Cerebellar cortex (tissue), 1 donor: ENCODE measurements at regions not wholly inside any gene's neighbourhood (a gene's known extent, or its start where the extent isn't known, plus 50 kb on each side); places are given as distances from the start of the nearest gene placed in this dataset.

ENCODE experiments used
- DNase-seq: peaks from one replicate; pipeline ENCODE4 v3.0.0-alpha.2; 2015; ENCODE audit warnings: low spot score

DNA sequence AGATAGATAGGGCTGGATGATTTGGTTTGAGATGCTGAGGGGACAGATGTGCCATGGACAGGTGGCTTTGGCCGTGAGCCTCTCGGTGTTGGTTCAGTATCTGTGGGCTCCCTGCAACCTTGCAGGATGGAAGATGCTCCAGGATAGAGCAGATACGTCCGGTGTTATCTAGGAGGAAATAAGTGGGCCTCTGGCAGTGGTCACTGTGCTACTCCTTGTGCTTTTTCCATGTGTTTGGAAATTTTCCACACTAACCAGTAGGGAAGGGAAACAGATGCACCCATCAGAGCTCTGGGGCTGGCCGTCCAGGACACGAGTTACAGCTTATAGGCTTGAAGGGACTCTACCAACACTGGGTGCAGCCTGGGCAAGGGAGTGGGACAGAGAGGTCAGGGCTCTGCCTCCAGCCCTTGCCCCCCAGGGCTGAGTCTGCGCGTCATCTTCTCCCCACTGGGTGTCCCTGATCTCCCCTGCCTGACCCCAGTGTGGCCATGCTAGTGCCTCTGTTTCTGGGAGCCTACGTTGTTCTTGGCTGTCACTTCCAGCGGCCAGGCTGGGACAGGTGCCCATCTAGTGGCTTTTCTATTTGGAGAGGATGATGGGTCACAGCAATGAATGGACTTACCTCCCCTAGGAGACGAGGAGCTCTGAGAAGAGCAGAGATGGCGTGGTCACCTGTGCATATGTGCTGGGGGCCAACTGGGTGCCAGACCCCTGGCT lies 166.9 kb downstream of the SEC14L1 start:
- no peak for DNase-seq

DNA sequence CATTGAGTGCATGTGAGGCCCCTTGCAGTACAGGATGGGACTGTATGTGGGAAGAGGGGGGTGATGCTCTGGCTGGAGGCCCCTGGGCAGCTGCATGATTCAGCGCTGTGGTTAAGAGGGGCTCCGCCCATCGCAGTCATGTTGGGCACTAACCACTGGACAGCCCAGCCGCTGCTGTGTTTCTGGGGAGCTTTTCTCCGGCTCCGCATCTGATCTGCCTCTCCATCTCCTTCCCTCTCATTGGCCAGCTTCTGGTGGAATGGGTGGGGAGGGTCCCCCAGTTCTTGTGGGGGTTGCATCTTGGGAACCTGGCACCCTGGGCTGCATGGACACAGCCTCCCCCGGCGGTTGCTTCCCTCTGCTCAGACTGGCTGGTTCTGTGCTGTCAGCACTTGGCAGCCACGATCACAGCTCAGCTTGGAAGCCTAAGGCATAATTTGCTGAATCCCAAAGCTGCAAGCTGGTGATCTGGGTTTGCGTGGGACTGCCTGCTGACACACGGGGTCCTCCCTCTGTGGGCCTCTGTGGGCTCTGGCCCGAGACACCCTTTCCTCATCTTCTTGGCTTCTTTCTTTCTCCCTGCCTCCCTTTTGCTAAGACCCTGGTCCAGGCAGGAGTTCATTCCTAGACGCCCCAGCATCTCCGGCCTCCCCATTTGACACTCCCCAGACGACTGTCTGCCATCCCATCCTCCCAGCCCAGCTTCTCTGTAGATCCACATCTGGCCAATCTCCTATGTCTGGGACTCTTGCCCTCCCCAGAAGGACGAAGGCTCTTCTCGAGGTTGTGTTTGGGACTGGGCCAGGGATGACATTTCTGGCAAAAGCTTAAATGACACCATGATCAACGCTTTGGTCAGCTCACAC lies 168.3 kb downstream of the SEC14L1 start:
- no peak for DNase-seq

DNA sequence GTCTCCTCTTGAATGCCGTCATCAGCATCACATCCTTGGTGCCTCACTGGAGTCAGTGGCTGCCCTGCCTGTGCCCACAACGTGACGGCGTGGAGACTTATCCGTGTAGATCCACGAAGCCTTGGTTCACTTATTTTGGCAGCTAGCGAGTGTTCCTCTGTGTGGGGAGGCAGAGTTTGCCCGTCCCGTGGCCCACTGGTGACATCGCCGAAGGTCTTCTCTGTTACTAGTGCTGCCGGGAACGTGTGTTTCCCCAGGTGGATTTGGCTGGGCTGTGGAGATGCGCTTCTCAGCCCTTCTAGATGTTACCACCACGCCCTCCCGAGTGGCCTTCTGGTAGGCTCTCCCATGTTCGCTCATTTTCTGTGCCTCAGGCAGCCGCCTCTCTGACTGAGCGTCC lies 169.6 kb downstream of the SEC14L1 start:
- no peak for DNase-seq

DNA sequence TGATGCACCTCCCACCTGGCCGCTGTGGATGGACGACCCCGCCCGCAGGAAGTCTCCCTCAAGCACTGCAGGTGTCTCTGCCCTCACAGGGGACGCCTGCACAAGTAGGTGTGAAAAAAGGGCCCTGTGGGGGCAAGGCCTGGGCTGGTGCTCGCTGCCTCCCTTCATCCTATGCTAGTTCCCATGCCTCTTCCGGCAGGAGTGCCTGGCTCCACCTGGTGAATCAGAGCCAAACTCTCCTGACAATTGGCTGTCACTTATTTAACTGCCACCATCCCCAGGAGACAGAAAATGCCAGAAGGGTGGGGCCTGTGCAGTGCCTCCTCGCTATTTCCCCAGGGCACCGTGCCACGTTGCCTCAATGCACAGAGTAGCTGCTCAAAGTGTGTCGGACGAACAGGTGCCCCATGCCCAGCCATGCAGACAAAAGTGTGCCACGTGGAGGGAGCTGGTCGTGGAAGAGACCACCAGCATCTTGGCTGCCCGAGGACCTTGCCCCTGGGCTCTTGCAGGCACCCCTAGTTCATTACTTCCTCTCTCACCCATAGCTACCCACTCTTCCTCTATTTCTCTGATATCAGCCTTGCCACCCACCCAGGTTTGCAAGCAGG lies 170.7 kb downstream of the SEC14L1 start:
- no peak for DNase-seq

DNA sequence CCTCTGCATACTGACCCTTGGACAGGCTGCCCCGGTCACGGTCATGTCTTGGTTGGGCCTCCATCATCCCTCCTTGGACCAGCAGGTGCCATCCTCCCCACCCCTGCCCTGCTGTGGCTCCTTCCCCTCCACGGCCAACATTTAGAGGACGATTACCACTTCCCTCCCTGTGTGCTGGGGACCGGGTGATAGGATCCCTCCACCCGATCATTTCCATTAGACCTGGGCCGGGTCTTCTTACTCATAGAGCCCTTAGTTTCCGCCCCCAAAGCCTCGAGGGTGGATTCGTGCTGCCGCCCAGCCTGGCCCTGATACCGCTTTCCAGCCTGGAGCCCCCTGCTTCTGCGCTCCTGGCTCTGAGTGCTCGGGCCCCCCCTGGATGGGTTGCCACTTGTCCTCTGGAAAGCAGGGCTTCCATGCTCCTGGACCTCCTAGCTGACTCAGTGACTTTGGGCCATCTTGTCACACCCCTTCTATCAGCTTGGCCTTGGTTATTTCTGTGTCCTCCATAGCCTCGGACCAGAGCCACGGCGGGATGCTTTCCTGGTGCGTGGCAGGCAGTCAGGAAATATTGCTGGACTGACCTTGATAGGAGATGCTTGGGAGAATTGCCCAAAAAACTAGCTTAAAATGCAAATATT lies 171.4 kb downstream of the SEC14L1 start:
- peak; percentile 64 for DNase-seq

DNA sequence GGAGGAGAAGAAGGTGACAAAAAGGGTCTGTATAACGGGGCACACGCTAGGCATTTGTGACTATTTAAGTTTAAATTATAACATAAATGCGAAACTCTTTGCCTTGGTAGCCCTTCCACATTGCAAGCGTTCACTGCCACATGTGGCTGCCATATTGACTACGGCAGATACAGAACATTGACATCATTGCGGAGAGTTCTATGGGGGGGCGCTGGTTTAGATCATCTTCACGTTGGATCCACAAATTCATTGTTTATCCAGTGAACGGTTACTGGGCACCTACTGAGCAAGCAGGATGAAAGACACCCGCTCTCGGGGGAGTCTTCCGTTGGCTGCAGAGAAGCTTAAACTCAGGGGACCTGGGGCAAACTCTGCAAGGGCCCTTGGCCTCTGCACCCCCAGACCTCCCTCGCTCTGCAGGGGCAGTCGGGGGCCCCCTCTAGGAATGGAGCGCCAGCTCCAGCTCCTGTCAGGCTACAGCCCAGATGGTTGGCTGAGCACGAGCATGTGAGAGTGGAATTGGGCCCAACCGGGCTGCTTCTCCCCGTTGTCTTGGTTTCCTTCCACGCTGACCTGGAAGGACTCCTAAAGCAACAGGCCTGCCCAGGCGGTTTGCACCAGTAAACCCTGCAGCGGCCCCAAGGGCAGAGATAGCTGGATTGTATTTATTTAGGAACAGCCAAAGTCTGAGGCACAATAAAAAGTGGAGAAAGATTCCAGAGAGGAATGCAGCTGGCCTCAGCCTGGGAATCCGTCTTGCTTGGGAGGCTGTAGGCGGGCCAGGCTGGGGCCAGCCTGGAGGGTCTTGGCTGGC lies 172.2 kb downstream of the SEC14L1 start:
- peak; percentile 86 for DNase-seq

DNA sequence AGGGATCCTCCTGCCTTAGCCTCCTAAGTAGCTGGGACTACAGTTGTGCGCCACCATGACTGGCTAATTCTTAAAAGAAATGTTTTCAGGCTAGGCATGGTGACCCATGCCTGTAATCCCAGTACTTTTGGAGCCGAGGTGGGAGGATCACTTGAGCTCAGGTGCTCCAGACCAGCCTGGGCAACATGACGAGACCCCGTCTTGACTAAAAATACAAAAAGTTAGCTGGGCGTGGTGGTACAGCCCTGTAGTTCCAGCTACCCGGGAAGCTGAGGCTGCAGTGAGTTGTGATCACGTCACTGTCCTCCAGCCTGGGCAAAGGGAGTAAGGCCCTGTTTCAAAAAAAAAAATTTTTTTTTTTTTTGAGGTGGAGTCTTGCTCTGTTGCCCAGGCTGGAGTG lies 173.1 kb downstream of the SEC14L1 start:
- DNase-seq, result no peak

DNA sequence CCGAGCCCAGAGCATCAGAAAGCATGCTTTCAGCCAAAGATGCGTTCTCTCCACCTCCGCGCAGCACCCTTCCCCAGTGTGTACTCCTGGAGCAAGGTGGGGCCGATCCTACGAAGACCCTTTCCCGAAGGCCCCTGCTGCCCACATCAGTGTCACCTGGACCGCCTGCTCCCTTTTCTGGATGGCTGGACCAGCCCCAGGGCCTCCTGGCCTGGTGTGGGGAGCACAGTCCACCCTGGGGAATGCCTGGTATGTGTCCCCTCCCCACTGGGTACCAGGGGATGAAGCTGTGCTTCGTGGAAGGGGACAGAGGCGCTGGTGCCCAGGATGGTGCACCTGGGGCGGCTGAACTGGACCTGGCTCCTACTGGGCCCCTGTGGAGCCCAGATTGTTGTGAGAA lies 173.8 kb downstream of the SEC14L1 start:
- DNase-seq, result no peak

DNA sequence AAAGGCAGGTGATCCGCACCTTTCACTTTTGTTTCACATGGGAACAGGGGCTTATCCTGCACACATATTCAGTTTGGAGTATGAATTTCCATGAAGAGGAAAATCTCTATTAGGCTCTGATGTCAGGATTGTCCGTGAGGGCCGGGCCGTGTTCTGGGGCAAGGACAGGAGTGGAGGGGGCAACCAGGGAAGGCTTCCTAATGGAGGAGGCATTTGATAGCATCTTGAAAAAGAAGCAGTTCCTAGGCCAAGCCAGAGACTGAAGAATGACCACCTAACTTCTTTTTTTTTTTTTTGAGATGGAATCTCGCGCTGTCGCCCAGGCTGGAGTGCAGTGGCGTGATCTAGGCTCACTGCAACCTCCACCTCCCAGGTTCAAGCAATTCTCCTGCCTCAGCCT lies 174.2 kb downstream of the SEC14L1 start:
- no peak for DNase-seq

DNA sequence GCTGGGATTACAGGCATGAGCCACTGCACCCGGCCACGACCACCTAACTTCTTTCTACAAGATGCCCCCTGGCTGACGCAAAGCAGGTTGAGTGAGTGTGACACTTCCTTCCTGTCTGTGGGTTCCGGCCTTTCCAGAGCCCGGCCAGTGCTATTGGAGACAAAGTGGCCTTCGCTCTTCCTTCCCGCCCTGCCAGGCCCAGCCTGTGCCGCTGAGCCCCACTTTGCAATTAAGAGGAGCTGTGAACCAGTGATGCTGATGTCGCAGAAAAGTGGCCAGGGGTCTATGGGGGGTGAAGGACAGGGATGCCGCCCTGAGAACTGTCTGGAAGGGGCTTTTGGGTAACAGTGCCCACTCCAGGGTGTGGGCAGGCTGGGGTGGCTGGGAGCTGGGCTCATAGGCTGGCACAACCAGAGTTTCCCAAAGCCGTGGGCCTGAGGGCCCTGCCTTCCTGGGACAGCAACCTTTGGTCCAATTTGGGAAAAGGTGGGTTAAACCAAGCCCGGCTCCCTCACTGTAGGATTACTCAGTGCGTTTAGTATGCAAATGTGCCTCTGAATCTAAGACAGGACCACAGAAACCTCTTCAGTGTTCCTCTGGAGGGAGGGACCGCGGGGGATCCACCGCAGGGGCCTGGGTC lies 174.9 kb downstream of the SEC14L1 start:
- DNase-seq, result no peak

DNA sequence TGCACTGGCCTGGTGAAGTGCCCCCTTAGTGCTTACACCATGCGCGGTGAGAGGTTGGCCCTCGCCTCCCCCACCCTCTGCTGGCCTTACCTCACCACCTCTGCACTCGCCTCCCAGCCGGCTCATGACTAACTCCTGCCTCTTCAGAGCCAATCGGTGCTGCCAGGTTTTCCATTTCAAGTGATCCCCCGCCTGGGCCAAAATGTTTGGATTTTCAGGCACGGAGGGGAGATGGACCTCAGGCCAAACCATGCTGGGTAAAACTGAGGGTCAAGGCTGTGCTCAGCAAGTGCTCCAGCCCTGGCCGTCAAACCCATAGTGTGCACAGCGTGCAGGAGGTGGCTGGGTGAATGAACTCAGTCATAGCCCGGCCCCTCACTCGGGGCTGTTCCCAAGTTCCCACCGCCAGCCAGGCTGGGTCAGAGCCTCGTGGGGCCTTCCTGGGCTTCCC lies 175.4 kb downstream of the SEC14L1 start:
- no peak for DNase-seq

DNA sequence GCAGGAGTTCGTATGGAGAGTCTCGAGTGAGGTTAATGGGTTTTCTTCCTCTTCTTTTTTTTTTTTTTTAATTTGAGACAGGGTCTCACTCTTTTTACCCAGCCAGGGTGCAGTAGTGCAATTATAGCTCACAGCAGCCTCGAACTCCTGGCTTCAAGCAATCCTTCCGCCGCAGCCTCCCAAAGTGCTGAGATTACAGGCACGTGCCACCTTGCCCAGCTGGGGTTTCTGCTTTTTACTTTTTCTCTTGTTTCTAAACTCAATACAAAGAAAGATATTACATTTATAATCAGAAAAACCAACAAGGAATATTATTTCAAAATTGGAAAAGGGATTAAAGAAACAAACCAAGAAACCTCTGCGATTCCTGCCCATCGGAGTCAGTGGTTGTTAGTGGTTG lies 175.9 kb downstream of the SEC14L1 start:
- no peak for DNase-seq

DNA sequence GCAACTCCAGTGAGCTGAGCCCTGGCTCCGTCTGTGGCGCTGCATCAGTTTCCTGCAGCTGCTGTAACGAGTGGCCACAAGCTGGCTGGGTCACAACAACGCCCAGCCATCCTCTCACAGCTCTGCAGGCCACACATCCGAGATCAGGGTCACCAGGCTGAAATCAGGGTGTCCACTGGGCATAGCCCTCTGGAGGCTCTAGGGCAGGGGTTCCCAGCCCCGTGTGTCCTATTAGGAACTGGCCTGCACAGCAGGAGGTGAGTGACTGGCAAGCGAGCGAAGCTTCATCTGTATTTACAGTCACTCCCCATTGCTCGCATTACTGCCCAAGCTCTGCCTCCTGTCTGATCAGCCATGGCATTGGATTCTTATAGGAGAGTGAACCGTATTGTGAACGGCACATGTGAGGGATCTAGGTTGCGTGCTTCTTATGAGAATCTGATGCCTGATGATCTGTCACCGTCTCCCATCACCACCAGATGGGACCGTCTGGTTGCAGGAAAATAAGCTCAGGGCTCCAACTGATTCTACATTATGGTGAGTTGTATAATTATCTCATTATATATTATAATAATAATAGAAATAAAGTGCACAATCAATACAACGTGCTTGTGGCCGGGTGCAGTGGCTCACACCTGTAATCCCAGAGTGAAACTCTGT lies 176.5 kb downstream of the SEC14L1 start:
- DNase-seq, result no peak

DNA sequence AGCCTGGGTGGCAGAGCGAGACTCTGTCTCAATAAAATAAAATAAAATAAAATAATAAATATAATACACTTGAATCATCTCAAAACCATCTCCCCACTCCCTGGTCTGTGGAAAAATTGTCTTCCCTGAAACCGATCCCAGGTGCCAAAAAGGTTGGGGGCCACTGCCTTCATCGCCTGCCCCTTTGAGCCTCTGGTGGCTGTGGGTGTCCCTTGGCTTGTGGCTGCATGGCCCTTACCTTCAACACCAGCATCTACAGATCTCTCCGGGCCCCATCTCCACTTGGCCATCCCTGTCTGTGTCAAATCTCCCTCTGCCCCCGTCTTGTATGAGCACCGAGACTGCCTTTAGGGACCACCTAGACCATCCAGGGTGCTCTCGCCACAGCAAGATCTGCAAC lies 177.3 kb downstream of the SEC14L1 start:
- no peak for DNase-seq

DNA sequence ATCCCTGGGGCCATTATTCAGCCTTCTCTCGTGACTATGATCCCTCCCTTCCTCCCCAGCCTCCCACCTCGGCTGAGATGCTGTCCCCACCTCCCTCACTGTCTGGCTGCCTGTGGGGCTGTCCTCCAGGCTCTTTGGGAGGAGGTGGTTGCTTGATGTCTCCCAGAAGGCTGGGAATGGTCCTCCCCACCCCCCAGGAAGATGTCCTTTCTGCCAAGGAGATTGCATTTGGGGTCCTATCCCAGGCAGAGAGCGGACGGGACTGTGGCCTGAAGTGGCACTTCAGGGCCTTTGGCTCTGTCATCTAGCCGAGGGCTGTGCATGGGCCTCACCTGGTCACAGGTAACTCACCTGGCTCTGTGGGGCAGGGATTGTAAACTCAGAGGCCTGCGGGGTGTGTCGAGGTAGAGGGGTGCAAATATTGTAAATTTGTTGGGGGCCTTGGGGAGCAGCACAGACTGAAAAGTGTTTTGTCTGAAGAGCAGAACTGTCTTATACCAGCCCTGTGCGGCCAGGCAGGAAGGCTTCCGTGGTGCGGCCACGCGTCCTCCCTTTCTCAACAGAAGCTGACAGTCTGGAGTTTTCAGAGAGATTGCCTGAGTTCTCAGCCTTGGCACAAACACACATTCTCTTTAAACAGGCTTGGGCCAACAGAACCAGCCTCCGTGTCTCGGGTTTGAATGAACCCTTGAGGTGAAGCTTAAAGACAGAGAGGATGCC lies 177.9 kb downstream of the SEC14L1 start:
- DNase-seq, result no peak

DNA sequence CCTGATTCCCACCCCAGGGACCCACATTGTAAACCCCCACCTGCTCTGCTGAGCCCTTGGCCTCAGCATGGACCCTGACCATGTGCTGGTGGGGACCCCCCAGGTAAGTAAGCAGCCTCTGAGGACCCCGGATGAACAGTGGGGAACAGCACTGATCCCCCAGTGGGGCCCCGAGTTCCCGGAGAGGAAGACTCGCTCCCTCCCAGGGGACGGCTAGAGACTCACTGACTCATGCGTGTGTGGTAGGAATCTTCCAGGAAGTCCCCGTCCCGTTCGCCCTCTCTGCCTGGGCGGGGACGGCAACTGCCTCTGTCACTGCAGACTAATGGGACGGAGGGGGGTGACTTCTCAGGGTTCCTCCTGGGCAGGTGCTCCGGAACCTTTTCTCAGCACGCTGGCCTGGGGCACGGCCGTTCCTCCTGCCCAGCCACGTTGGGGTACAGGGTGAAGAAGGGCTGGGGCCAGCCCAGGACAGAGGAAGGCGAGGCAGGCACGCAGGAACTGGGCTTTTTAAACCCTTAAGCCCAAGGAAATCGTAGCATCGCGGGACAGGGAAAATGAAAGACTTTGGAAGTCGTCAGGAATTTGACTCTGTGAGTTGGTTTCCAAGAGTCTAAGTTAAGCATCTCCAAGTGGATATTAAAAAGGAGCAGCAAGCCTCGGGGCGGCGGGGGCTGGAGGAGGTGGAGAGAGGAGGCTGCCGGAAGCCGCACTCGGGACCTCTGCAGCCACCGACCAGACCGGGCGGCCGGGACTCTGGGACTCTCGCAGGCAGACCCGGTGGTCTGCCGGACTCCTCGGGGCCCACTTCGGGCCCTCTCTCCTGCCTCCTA lies 178.7 kb downstream of the SEC14L1 start:
- no peak for DNase-seq

DNA sequence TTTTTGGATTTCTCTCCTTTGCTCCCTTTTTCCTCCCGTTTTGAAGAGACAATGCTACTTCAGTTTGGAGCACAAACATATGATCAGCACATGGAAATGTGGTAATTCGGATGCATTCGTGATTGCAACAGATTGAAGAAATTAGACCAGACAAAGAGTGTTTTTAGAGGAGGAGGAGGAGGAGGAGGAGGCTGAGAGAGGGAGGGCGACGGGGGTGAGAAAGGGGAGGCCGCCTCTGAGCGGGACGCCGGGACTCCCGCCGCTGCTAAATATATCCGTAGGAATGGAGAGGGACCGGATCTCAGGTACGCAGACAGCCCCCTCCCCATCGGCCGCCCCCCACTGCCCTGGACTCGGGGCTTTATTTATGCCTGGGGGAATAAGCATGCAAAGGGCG lies 179.3 kb downstream of the SEC14L1 start:
- DNase-seq, result no peak

DNA sequence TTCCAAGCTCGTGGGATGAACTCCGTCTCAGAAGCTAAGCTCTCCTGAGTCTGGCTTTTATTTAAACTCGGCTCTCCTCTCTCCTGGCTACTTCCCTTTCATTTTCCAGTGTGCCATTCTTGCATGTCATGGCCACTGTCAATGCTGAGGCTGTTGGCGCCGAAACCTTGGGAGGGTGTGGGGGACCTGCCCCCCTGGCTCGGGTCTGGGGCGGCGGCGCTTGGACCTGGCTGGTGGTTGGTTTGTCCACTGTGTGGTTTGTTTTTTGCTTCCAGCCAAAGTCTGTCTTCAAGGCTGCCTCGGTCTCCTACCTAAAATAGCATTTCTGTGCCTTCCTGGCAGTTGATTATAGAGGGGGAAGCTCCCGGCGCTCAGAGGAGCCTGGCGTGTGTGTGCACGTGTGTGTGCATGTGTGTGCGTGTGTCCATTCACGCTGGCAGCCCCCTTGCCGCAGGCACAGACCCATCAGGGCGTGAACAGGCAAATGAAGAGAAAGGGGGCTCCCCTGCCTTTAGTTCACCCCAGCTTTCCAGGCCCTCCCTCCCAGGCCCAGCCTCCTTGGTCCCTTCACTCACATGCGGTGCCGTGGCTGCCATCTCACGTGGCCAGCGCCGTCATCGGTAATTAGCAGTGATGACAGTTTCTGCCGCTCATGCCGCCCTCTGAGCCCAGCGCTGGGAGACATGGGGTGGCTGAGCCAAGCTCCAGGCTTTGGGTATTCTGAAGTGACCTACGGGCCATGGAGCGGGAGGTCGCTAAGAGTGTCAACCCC lies 179.9 kb downstream of the SEC14L1 start:
- DNase-seq, result no peak
